Hematopoietic multipotent progenitor cell treated with erythropoietin and hydrocortisone succinate and interleukin-3 and kit ligand, for 4 days (in vitro differentiated cells): ENCODE measurements at regions not wholly inside any gene's neighbourhood (a gene's known extent, or its start where the extent isn't known, plus 50 kb on each side); places are given as distances from the start of the nearest gene placed in this dataset.

ENCODE experiments used
- DNase-seq: peaks from one replicate; pipeline ENCODE4 v3.0.0-alpha.2; 2015

- no peak for DNase-seq
Observed at GRCh38 chr1:172931340-172931739, 119.4 kb downstream of the TNFSF18 start.

DNA sequence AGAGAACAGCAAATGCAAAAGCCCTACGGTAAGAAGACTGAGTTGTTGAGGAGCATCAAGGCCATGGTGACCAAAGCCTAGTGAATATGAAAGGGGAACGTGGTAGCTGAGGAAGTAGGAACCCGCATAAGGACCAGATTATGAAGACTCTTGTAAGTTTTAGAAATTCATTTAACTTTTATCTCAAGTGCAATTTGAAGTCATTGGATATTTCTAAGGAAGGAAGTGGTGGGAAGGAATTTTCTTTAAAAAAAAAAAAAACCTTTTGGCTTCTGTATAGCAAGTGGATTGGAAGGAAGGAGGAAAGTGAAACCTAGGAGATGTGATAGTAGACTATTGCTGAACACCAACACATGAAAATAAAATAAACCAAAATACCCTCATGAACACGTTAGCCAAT, 119.0 kb downstream of the TNFSF18 start:
- peak; percentile 17 for DNase-seq

- no peak for DNase-seq
Observed at GRCh38 chr1:172932981-172933380, 117.8 kb downstream of the TNFSF18 start.

DNA sequence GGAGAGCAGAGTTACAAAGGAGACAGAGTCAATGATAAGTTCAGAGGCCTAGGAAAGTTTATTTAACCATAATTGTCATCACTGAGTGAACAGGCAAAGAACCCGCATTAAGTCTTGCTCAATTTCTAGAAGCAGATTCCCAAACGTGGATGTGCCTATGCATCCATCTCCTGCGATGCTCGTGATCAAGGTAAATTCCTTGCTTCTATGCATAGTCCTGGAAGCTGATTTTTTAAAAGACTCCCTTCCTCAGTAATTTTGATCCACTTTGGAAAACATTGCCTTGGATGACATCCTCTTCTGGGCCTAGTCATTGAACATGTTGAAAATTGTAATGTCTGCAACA, 116.4 kb downstream of the TNFSF18 start:
- DNase-seq = no peak

GRCh38 chr1:172935062-172935592, 115.6 kb downstream of the TNFSF18 start:
- DNase-seq = no peak

DNA sequence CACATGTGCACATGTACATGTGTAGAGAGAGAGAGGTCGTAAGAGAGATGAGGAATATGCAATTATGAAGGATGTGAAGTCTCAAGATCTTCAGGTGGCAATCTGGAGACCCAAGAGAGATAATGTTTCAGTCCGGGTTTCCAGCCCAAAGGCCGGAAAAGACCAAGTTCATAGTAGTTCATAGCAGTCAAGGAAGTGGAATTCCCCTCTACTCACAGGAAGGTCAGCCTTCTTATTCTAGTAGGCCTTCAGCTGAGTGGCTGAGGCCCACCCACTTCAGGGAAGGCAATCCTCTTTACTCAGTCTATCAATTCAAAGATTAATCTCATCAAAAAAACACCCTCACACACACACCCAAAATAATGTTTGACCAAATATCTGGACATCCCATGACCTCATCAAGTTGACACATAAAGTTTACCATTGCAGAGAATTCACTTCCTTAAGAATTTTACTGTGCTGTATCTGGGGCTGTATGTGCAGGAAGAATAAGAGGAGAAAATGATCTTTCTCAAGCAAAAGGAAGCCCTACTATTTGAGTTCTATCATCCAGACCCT, 114.6 kb downstream of the TNFSF18 start:
- no peak for DNase-seq

GRCh38 chr1:172938681-172939080, 112.1 kb downstream of the TNFSF18 start:
- no peak for DNase-seq

DNA sequence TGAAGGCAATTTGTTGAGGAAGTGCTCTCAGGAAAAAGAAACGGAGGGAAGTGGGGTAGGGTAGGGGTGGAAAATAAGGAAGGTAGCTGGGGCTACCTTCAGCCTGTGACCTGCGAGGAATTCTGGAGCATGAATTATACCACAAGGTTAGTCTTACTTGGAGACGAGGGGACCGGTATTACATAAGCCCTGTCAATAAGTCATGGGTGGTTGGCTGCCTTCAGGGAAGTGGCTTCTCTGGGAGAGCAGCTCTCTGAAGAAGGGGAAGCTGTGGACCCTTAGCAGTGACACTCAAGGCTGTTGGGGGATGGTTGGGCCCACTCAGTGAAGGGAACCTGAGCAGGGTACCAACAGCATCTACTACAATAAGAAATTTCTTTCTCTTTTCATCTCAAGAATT, 111.3 kb downstream of the TNFSF18 start:
- DNase-seq = peak; percentile 55

- no peak for DNase-seq
Observed at GRCh38 chr1:172940174-172940855, 110.4 kb downstream of the TNFSF18 start.

DNA sequence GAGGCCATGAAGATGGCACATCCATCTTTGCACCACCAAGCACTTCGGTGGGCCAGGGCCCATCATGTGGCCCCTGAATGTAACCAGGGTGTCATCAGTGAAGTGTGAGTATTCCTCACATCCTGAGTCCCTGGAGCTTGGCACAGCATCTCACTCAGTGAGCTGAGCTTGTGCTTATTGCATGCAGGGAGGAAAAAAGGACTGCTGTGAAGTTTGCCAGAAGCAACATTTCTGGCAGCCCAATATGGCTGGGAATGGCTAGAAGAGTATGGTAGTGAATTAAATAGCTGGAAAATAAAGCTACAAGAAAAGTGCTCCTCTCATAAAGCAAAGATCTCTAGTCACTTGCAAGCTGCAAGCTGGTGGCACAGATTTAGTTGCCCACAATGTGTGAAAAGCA, 109.3 kb downstream of the TNFSF18 start:
- no peak for DNase-seq

GRCh38 chr1:172941945-172942344, 108.8 kb downstream of the TNFSF18 start:
- DNase-seq = no peak

DNA sequence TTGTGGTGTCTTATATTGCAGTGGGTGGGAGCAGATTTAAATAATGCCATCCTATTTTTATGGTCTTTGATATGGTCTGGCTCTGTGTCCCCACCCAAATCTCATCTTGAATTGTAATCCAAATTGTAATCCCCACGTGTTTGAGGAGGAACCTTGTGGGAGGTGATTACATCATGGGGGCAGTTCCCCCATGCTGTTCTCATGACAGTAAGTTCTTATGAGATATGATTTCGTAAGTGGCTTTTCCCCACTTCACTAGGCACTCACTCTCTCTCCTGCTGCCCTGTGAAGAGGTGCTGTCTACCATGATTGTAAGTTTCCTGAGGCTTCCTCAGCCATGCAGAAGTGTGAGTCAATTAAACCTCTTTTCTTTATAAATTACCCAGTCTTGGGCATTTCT, 107.6 kb downstream of the TNFSF18 start:
- DNase-seq = peak; percentile 14

- no peak for DNase-seq
Observed at GRCh38 chr1:172944931-172945330, 105.8 kb downstream of the TNFSF18 start.

- peak; percentile 62 for DNase-seq
Observed at GRCh38 chr1:172946814-172947507, 103.8 kb downstream of the TNFSF18 start.

GRCh38 chr1:172948457-172948856, 102.3 kb downstream of the TNFSF18 start:
- DNase-seq = peak; percentile 75

DNA sequence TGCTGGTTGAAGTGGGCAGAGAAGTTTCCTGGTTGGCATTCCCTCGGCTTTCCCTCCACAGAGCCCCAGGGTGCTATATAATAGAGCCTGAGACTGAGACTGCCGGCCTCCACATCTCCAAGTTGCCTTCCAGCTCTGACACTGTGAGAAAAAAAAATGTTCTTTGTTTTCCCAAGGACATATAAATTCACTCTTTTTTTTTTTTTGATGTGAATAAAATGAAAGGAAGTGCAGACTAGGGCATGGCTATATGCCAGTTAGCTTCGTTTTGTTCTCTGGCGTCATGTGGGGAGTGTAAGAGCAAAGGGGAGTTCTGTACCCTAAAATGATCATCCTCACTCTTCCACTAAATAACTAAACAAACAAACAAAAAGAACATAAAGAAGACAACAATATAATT, 101.6 kb downstream of the TNFSF18 start:
- no peak for DNase-seq

GRCh38 chr1:172950528-172950927, 100.2 kb downstream of the TNFSF18 start:
- no peak for DNase-seq

DNA sequence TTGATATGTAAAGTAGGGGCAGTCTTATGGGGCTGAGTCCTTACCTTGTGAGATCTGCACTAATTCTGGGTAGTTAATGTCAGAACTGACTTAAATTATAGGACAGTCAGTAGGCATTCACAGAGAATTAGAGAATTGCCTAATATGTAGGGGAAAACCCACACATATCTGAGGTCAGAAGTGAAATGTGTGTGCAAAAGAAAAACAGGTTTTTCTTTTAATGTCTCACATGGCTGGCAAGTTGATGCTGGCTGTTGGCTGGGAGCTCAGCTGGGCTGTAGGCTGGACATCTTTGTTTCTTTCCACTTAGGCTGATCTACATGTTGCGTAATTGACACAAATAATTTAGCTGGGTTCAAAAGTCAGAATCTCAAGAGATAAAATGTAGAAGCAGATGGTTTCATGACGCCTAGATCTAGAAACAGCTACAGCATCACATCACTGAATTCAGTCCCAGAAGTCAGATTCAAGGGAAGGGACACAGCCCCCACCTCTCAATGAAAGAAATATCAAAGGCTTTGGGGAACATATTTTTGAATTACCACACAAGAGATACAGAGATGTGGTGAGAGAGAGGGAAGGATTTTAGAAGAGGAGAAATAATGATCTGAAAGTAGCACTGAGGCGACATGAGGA, 98.9 kb downstream of the TNFSF18 start:
- DNase-seq = no peak

- DNase-seq = no peak
Observed at GRCh38 chr1:172952516-172952915, 98.2 kb downstream of the TNFSF18 start.

GRCh38 chr1:172954476-172955150, 96.1 kb downstream of the TNFSF18 start:
- no peak for DNase-seq

DNA sequence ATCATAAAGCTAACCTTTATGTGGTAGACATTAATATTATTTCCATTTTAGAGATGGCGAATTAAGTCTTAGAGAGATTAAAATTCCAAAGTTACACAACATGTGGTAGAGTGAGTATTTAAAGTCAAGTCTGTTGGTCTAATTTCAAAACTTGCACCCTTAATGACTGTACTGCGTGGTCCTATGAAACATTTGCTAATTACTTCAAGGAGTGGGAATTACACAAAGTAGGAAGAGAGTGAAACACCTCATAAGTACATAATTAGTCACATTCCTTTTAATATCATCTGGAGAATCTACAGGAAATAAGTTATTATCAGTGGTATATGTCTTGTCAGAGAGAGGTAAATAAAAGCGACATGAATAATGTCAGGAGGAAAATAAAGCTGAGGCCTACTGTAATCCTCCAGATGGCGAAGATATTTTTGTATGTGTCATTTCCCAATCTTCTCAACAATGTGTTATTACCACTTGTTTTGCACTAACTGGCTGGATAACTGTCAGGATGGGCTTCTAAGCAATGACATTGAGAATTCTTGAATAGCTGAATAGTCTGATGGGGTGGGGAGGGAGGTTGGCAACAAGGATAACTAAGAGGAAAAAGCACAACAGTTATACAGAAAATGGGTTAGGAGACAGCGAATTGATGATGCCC, 95.5 kb downstream of the TNFSF18 start:
- no peak for DNase-seq

GRCh38 chr1:172956871-172957270, 93.9 kb downstream of the TNFSF18 start:
- no peak for DNase-seq

DNA sequence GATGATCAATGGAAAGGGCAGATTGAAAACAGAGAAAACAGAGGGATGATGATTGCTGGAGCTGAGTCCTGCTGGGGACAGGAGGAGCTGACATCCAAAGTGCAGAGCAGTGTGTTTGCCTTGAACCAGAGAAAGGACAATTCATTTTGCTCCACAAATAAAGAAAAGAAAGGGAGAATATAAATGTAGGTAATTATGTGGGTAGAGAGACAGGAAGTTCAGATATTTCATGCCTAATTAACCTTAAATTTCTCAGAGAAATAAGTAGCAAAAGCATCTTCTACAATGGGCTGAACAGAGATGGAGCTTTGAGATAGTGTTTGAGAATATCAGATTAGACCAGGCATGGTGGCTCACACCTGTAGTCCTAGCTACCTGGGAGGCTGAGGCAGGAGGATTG, 93.2 kb downstream of the TNFSF18 start:
- DNase-seq = no peak
